Fibroblast of the aortic adventitia (primary cell): ENCODE measurements at regions not wholly inside any gene's neighbourhood (a gene's known extent, or its start where the extent isn't known, plus 50 kb on each side); places are given as distances from the start of the nearest gene placed in this dataset.

ENCODE experiments used
- DNase-seq: peaks from one replicate; pipeline ENCODE4 v3.0.0-alpha.2; 2010; ENCODE audit warnings: low read depth
- H3K4me3 ChIP-seq: 2 replicates; pipeline ENCODE4 v1.5.1; 2011; ENCODE audit warnings: low read depth, mild to moderate bottlenecking, control low read depth, low read length, moderate library complexity
- CTCF ChIP-seq: IDR thresholded peaks from 2 replicates; pipeline ENCODE4 v1.5.1; 2011; ENCODE audit warnings: mild to moderate bottlenecking, low read length, control low read depth, inconsistent platforms; ENCODE audit not compliant: insufficient read depth

DNA sequence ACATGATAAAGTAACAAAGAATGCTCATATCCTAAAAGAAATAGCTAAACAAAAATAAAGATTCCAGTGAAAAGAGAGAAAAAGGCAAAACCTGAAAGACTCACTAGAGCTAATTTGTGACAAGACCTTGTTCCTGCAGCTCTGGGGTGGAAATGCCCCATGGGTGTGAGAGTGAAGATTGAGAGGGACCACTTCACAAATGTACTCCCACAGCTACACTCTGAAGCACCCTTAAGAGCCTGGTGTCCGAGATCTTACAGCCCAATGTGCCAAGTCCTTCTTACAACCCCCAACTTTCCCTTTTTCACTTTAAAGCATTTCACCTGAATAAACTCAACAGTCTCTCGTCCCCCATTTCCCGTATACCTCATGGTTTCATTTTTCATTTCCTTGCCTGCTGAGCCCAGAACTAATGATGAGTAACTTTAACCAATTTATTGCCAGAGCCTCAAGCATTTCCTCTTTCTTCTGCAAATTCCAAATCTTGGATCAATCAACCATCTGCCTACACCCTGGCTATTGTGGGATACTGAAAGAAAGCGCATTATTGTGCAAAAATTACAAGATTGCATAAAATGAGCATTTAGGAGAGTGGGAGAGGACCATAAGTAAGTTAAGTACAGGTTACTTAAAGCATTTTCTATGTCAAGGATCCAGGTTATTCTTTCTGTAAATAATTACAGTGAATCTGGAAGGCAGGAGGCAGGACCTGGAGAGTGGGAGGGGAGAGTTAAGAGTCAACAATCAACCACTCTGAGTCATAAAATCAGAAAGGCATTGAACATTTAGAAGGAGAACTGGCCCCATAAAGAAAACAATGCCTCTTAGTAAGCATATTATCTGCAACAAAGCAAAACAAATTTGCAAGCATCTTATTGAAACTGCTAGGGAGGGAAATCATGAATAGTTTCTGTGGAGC lies 804.4 kb upstream of the CELF4 start:
- TF ChIP-seq CTCF: no peak
- no peak for DNase-seq
- H3K4me3 ChIP-seq: no peak overlapping the region

- no peak for DNase-seq
- no peak for TF ChIP-seq CTCF
- H3K4me3 ChIP-seq: no peak overlapping the region
These were observed 803.3 kb upstream of the CELF4 start for GRCh38 chr18:38368886-38369285.

DNA sequence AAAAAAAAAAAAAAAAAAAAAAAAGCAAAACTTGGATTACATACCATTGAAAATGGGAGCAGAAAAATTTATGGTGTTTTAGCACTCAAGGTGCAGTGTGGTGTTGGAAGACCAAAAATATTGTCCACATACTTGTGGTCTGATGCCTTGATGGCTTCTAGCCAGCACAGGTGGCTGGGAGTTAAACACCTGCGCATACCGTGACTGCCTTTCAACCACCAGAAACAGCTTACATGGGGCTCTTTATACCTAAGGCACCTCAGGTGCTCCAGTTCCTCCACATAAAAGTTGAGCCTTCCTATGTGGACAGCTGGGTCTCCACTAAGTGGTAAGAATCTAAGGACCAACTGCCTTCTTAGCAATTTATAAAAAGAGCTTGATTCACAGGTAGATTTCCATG lies 802.6 kb upstream of the CELF4 start:
- DNase-seq: no peak
- no peak for TF ChIP-seq CTCF
- no peak overlapping the region for H3K4me3 ChIP-seq

DNA sequence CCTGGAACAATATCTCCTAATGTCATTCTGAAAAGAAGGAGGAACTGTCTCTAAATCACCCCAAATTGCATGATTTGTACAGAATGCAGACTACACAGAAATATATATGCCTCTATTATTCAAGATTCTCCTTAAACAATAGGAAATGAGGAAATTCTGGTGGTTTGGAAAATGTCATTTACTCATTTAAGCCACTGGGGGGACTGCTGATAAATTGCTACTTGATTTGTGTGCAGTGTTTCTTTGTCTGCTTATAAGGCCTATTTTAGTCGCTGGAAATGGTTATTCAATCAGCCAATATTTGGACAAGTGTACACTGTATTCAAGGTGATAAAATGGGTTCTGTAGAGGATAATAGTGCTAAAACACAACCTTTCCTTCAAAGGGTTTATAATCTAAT lies 801.9 kb upstream of the CELF4 start:
- no peak for TF ChIP-seq CTCF
- DNase-seq: no peak
- no peak overlapping the region for H3K4me3 ChIP-seq

DNA sequence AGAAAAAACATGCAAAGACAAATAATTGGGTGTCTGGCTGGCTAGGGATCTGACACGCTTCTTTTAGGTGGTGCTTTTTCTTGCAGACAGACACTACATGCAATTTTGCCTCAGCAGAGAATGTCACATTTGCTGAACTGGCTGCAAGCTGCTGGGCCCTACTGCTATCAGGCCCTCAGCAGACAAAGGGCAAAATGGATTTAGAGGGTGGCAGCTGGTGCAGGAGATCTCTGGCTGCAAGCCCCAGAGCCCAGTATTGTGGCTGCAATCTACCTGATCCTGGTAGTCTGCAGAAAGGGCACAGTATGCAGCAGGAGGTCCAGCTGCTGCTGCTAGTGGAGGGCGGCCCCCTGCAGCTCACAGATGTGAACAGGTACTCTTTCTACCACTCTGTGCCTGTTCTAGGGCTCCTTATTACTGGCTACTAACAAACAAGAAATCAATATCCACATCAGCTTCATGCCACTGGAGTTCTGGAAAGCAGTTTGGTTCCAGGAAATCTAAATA lies 796.7 kb upstream of the CELF4 start:
- TF ChIP-seq CTCF: no peak
- H3K4me3 ChIP-seq: no peak overlapping the region
- no peak for DNase-seq

GRCh38 chr18:38358805-38359657 lies 793.4 kb upstream of the CELF4 start:
- no peak for TF ChIP-seq CTCF
- H3K4me3 ChIP-seq: no peak overlapping the region
- no peak for DNase-seq
